SK-N-SH (cell line): ENCODE measurements at regions not wholly inside any gene's neighbourhood (a gene's known extent, or its start where the extent isn't known, plus 50 kb on each side); places are given as distances from the start of the nearest gene placed in this dataset.

Experiments used
- CTCF ChIA-PET: fragments of 300-600, 350-600 bp; formaldehyde crosslinking; extraction: SDS; loops from one replicate; lab custom pipeline; 2021; lab: Yijun Ruan, JAX
- POLR2A ChIA-PET: fragments of 350-600 bp; sonication (Branson Sonifier 250); formaldehyde crosslinking; extraction: SDS; loops from one replicate; lab custom pipeline; 2020; ENCODE audit warnings: antibody characterized with exemption, inconsistent platforms; lab: Yijun Ruan, JAX
- DNase-seq: peaks from one replicate; pipeline ENCODE4 v3.0.0; 2012
- H2AFZ ChIP-seq: fragments of 200-600 bp; sonication (generic); 2 replicates; pipeline ENCODE4 v1.8.1; 2016; ENCODE audit warnings: antibody characterized with exemption, mild to moderate bottlenecking, low read depth
- H3F3A ChIP-seq: fragments of 200-600 bp; sonication (generic); replicated peaks from 2 replicates; pipeline ENCODE3; 2016; ENCODE audit warnings: antibody characterized with exemption, mild to moderate bottlenecking; ENCODE audit not compliant: insufficient read depth
- H3K27ac ChIP-seq, 2 experiments: fragments of 200-500 bp in 1 of 2; fragments of 200-600 bp in 1 of 2; sonication (Bioruptor generic) in 1 of 2; sonication (generic), shearing (Covaris generic) in 1 of 2; 2 replicates each; pipeline versions ENCODE4 v1.5.1 to v1.6.1; 2014 to 2016; ENCODE audit warnings: low read depth in 2 of 2, inconsistent platforms in 1 of 2, low read length in 1 of 2, mild to moderate bottlenecking in 1 of 2, mixed read lengths in 1 of 2
- H3K27me3 ChIP-seq: fragments of 200-600 bp; sonication (generic), shearing (Covaris generic); 2 replicates; pipeline ENCODE4 v1.6.1; 2016; ENCODE audit warnings: mixed run types; ENCODE audit not compliant: insufficient read depth
- H3K36me3 ChIP-seq, 2 experiments: fragments of 200-500 bp in 1 of 2; fragments of 200-600 bp in 1 of 2; sonication (Bioruptor generic) in 1 of 2; sonication (generic) in 1 of 2; replicated peaks in 1 of 2; 2 replicates each; pipeline versions ENCODE3 to v1.5.1; 2014 to 2016; ENCODE audit warnings: low read length in 1 of 2, mild to moderate bottlenecking in 1 of 2; ENCODE audit not compliant: insufficient read depth in 2 of 2, control insufficient read depth in 1 of 2
- H3K4me1 ChIP-seq, 2 experiments: fragments of 200-500 bp in 1 of 2; fragments of 200-600 bp in 1 of 2; sonication (Bioruptor generic) in 1 of 2; sonication (generic), shearing (Covaris generic) in 1 of 2; 2 replicates each; pipeline versions ENCODE4 v1.5.1 to v1.6.1; 2014 to 2016; ENCODE audit warnings: low read depth in 1 of 2, low read length in 1 of 2, mixed run types in 1 of 2; ENCODE audit not compliant: insufficient read depth in 2 of 2, control insufficient read depth in 1 of 2
- H3K4me2 ChIP-seq: fragments of 200-600 bp; sonication (generic), shearing (Covaris generic); 2 replicates; pipeline ENCODE4 v1.6.1; 2017; ENCODE audit warnings: mixed run types
- H3K4me3 ChIP-seq, 2 experiments: fragments of 200-500 bp in 1 of 2; fragments of 200-600 bp in 1 of 2; sonication (Bioruptor generic) in 1 of 2; sonication (generic), shearing (Covaris generic) in 1 of 2; 2 replicates each; pipeline versions ENCODE4 v1.5.1 to v1.8.1; 2014 to 2016; ENCODE audit warnings: low read depth in 2 of 2, inconsistent platforms in 1 of 2, low read length in 1 of 2, mild to moderate bottlenecking in 1 of 2, mixed read lengths in 1 of 2, moderate library complexity in 1 of 2
- H3K79me2 ChIP-seq: fragments of 200-600 bp; sonication (generic); 2 replicates; pipeline ENCODE4 v1.8.1; 2017; ENCODE audit warnings: mild to moderate bottlenecking; ENCODE audit not compliant: insufficient read depth
- H3K9ac ChIP-seq: fragments of 200-600 bp; sonication (generic); 2 replicates; pipeline ENCODE4 v1.6.1; 2017; ENCODE audit warnings: mixed run types
- H3K9me2 ChIP-seq: fragments of 200-600 bp; sonication (generic); 2 replicates; pipeline ENCODE4 v1.6.1; 2017; ENCODE audit warnings: mixed run types
- H3K9me3 ChIP-seq: fragments of 200-600 bp; sonication (generic); 2 replicates; pipeline ENCODE4 v1.6.1; 2017; ENCODE audit warnings: mixed run types, mild to moderate bottlenecking, moderate library complexity
- H4K20me1 ChIP-seq: fragments of 200-600 bp; sonication (generic); 2 replicates; pipeline ENCODE4 v1.6.1; 2017; ENCODE audit warnings: mild to moderate bottlenecking, mixed run types; ENCODE audit not compliant: insufficient read depth
- EP300 ChIP-seq, 2 experiments: IDR thresholded peaks; 2 replicates each; pipeline versions ENCODE4 v1.4.0 to v1.6.1; 2012; ENCODE audit warnings: borderline replicate concordance in 1 of 2, low read depth in 1 of 2, low read length in 1 of 2
- EZH2phosphoT487 ChIP-seq: fragments of 200-600 bp; sonication (generic); IDR thresholded peaks from 2 replicates; pipeline ENCODE4 v1.6.1; 2017; ENCODE audit warnings: low read depth, mixed run types, mild to moderate bottlenecking, antibody characterized with exemption, moderate library complexity, borderline replicate concordance
- GATA2 ChIP-seq: sonication (generic); formaldehyde crosslinking; IDR thresholded peaks from 2 replicates; pipeline ENCODE4 v1.5.0; 2020; ENCODE audit warnings: mild to moderate bottlenecking, missing genetic modification reagents
- MXI1 ChIP-seq: IDR thresholded peaks from 2 replicates; pipeline ENCODE4 v1.6.1; 2012; ENCODE audit warnings: mild to moderate bottlenecking, low read depth, low read length, improper control_type of control experiment
- NFIC ChIP-seq: IDR thresholded peaks from 2 replicates; pipeline ENCODE4 v1.4.0; 2012; ENCODE audit warnings: borderline replicate concordance
- RFX5 ChIP-seq: IDR thresholded peaks from 2 replicates; pipeline ENCODE4 v1.6.1; 2012; ENCODE audit warnings: mild to moderate bottlenecking, improper control_type of control experiment, low read length
- RXRA ChIP-seq: IDR thresholded peaks from 2 replicates; pipeline ENCODE4 v1.4.0; 2012; ENCODE audit warnings: low read depth, mild to moderate bottlenecking, borderline replicate concordance
- SIN3A ChIP-seq: IDR thresholded peaks from 2 replicates; pipeline ENCODE4 v1.6.1; 2012; ENCODE audit warnings: low read depth, mild to moderate bottlenecking, low read length, moderate library complexity, borderline replicate concordance
- WGBS: methylation state at CpG from one replicate; pipeline ENCODE4 v1.1.6; 2017; ENCODE audit warnings: low lambda C conversion rate; 5-methylcytosine and 5-hydroxymethylcytosine counted together
- TF ChIP-seq, protein P1 (sequence below): IDR thresholded peaks from 2 replicates; pipeline ENCODE4 v1.4.0; 2012; ENCODE audit warnings: low read depth
- TF ChIP-seq, protein P2 (sequence below): fragments of 200-600 bp; sonication (generic); IDR thresholded peaks from 2 replicates; pipeline ENCODE4 v1.6.1; 2017; ENCODE audit warnings: antibody characterized with exemption, mild to moderate bottlenecking, moderate library complexity
- TF ChIP-seq, protein P3 (sequence below): fragments of 150-350 bp; IDR thresholded peaks from 2 replicates; pipeline ENCODE4 v1.6.1; 2017; ENCODE audit warnings: antibody characterized with exemption, low read length, low read depth, borderline replicate concordance
- TF ChIP-seq, protein P4 (sequence below): IDR thresholded peaks from 2 replicates; pipeline ENCODE4 v1.6.1; 2012; ENCODE audit warnings: mild to moderate bottlenecking, low read depth, low read length, moderate library complexity

DNA sequence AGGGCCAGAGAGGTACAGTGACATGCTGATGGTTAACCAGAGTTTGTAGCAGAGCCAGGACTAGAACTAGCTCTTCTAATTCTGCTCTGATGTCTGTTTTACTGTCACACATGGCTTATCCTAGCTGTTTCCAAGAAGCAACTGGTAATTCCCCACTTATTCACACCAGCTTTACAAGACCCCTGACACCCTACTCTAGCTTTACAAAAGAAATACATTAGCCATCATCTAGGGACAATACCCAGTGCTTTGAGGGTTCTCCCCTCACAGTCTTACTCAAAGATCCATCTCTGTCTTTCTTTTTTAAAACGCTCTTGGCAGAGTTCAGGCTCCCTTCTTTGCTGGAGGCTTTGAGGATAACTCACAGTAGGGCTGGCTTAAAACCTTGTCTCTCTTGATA, 197.3 kb upstream of the PMFBP1 start:
- Histone ChIP-seq H3K9me2 (no peaks in the 10 kb centered on the region; the same call in 1 of the 2 replicates), H4K20me1 (no peaks in the 10 kb centered on the region), H3K27ac (peak overlapping the region in 1 of 2 experiments; percentile 58; a peak in 2 of 4 replicates), H3K36me3 (no peaks in the 10 kb centered on the region), H3K9ac (no peak overlapping the region), H3K9me3 (peaks cover 13% of the 10 kb centered on the region), H3K4me3 (no peak overlapping the region), H2AFZ (no peak overlapping the region), H3K4me1 (peaks cover 7 to 25% of the 10 kb centered on the region in 2 experiments; a peak in 2 of 4 replicates), H3K79me2 (no peaks in the 10 kb centered on the region), H3K27me3 (no peaks in the 10 kb centered on the region), H3F3A (no peaks in the 10 kb centered on the region), H3K4me2 (no peak overlapping the region)
- 58% methylated on average over 1 of the region's 1 CpG for WGBS
- ChIA-PET CTCF (no interaction called here), POLR2A (interaction anchor here (0.6 kb wide), 1 partner anchor 17 kb away, joined by 3 read pairs; no protein-coding TSS in a partner anchor)
- DNase-seq = no peak
- TF ChIP-seq, protein P1, sequence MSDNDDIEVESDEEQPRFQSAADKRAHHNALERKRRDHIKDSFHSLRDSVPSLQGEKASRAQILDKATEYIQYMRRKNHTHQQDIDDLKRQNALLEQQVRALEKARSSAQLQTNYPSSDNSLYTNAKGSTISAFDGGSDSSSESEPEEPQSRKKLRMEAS = no peak
- no peak for TF ChIP-seq MXI1
- TF ChIP-seq NFIC = no peak
- TF ChIP-seq EP300 (IDR thresholded peaks at IDR 0.05; ENCODE audit: borderline replicate concordance in 1 of 2, low read depth in 1 of 2, low read length in 1 of 2) = no peak
- TF ChIP-seq RXRA = no peak
- no peak for TF ChIP-seq EZH2phosphoT487
- TF ChIP-seq RFX5 = no peak
- TF ChIP-seq GATA2 (CRISPR knock-in tag) = no peak
- TF ChIP-seq, protein P2, sequence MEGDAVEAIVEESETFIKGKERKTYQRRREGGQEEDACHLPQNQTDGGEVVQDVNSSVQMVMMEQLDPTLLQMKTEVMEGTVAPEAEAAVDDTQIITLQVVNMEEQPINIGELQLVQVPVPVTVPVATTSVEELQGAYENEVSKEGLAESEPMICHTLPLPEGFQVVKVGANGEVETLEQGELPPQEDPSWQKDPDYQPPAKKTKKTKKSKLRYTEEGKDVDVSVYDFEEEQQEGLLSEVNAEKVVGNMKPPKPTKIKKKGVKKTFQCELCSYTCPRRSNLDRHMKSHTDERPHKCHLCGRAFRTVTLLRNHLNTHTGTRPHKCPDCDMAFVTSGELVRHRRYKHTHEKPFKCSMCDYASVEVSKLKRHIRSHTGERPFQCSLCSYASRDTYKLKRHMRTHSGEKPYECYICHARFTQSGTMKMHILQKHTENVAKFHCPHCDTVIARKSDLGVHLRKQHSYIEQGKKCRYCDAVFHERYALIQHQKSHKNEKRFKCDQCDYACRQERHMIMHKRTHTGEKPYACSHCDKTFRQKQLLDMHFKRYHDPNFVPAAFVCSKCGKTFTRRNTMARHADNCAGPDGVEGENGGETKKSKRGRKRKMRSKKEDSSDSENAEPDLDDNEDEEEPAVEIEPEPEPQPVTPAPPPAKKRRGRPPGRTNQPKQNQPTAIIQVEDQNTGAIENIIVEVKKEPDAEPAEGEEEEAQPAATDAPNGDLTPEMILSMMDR = no peak
- TF ChIP-seq, protein P3, sequence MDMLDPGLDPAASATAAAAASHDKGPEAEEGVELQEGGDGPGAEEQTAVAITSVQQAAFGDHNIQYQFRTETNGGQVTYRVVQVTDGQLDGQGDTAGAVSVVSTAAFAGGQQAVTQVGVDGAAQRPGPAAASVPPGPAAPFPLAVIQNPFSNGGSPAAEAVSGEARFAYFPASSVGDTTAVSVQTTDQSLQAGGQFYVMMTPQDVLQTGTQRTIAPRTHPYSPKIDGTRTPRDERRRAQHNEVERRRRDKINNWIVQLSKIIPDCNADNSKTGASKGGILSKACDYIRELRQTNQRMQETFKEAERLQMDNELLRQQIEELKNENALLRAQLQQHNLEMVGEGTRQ = no peak
- TF ChIP-seq, protein P4, sequence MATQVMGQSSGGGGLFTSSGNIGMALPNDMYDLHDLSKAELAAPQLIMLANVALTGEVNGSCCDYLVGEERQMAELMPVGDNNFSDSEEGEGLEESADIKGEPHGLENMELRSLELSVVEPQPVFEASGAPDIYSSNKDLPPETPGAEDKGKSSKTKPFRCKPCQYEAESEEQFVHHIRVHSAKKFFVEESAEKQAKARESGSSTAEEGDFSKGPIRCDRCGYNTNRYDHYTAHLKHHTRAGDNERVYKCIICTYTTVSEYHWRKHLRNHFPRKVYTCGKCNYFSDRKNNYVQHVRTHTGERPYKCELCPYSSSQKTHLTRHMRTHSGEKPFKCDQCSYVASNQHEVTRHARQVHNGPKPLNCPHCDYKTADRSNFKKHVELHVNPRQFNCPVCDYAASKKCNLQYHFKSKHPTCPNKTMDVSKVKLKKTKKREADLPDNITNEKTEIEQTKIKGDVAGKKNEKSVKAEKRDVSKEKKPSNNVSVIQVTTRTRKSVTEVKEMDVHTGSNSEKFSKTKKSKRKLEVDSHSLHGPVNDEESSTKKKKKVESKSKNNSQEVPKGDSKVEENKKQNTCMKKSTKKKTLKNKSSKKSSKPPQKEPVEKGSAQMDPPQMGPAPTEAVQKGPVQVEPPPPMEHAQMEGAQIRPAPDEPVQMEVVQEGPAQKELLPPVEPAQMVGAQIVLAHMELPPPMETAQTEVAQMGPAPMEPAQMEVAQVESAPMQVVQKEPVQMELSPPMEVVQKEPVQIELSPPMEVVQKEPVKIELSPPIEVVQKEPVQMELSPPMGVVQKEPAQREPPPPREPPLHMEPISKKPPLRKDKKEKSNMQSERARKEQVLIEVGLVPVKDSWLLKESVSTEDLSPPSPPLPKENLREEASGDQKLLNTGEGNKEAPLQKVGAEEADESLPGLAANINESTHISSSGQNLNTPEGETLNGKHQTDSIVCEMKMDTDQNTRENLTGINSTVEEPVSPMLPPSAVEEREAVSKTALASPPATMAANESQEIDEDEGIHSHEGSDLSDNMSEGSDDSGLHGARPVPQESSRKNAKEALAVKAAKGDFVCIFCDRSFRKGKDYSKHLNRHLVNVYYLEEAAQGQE = no peak
- TF ChIP-seq SIN3A = no peak
